ACC112 (cell line): ENCODE measurements at regions not wholly inside any gene's neighbourhood (a gene's known extent, or its start where the extent isn't known, plus 50 kb on each side); places are given as distances from the start of the nearest gene placed in this dataset.

ENCODE experiments used
- H2AFZ ChIP-seq: fragments of 200-600 bp; sonication (generic); one replicate; pipeline ENCODE4 v1.6.0; 2017; ENCODE audit warnings: antibody characterized with exemption, low read length; ENCODE audit not compliant: unreplicated experiment
- H3K27ac ChIP-seq: fragments of 200-600 bp; sonication (generic); 2 replicates; pipeline ENCODE4 v1.5.1; 2014; ENCODE audit warnings: low read depth, mild to moderate bottlenecking, antibody characterized with exemption, low read length, moderate library complexity
- H3K27me3 ChIP-seq: fragments of 200-600 bp; sonication (generic); 2 replicates; pipeline ENCODE4 v1.6.1; 2014; ENCODE audit warnings: mild to moderate bottlenecking, antibody characterized with exemption, low read length, moderate library complexity, mixed read lengths; ENCODE audit not compliant: insufficient read depth
- H3K36me3 ChIP-seq: fragments of 200-600 bp; sonication (generic); 2 replicates; pipeline ENCODE4 v1.6.1; 2016; ENCODE audit warnings: mild to moderate bottlenecking, antibody characterized with exemption, low read length, moderate library complexity, mixed read lengths; ENCODE audit not compliant: insufficient read depth
- H3K4me1 ChIP-seq: fragments of 200-600 bp; sonication (generic); one replicate; pipeline ENCODE4 v1.6.1; 2016; ENCODE audit warnings: low read length, mixed read lengths; ENCODE audit not compliant: insufficient read depth, unreplicated experiment, control insufficient read depth
- H3K4me3 ChIP-seq: fragments of 200-600 bp; sonication (generic); 2 replicates; pipeline ENCODE4 v1.5.1; 2014; ENCODE audit warnings: mild to moderate bottlenecking, low read depth, low read length
- H3K79me2 ChIP-seq: fragments of 200-600 bp; sonication (generic); one replicate; pipeline ENCODE4 v1.6.0; 2016; ENCODE audit warnings: low read length; ENCODE audit not compliant: control insufficient read depth, unreplicated experiment, insufficient read depth

DNA sequence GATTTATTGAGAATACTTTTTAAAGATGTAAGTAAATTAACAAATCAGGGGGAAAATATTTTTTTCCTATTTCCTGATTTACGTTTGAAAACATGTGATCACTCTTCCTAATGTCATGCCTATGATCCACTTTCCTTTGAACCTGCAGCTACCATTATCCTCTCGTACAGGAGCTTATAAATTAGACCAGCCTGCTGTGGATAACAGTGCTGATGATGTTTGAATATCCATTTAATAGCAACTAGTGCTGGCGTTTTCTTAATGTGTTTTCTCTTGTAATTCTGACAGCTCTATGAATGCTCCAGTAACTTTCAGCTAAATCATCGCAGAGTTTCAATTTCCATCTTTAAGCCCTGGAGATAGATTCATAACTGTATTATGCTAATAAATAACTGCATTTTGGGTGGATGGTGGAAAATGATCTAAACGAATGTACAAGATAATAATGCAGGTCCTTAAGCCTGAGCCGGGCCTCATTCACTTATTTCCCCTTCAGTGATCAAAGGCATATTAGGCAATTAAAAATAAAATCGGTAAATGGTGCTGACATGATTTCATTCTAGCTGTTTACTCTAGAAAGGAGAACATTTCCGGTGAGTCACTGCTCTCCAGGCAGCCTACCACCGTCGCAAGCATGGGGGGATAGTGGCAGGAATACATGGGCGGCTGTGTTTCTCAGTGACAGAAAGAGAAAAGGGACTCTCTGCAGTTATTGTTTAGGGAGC lies 58.5 kb upstream of the SLC24A5 start:
- no peaks in the 10 kb centered on the region for H3K4me1 ChIP-seq
- H3K27ac ChIP-seq: no peak overlapping the region
- H3K36me3 ChIP-seq: no peaks in the 10 kb centered on the region
- H3K4me3 ChIP-seq: no peak overlapping the region
- H3K27me3 ChIP-seq: peaks cover 9% of the 10 kb centered on the region; the same call in 1 of the 2 replicates
- no peak overlapping the region for H2AFZ ChIP-seq
- no peaks in the 10 kb centered on the region for H3K79me2 ChIP-seq

GRCh38 chr15:48063411-48063985 lies 57.3 kb upstream of the SLC24A5 start:
- peaks cover 5% of the 10 kb centered on the region; the same call in 1 of the 2 replicates for H3K27me3 ChIP-seq
- H3K79me2 ChIP-seq: no peaks in the 10 kb centered on the region
- no peak overlapping the region for H3K4me3 ChIP-seq
- H3K4me1 ChIP-seq: no peaks in the 10 kb centered on the region
- no peak overlapping the region for H3K27ac ChIP-seq
- H3K36me3 ChIP-seq: no peaks in the 10 kb centered on the region
- H2AFZ ChIP-seq: no peak overlapping the region

DNA sequence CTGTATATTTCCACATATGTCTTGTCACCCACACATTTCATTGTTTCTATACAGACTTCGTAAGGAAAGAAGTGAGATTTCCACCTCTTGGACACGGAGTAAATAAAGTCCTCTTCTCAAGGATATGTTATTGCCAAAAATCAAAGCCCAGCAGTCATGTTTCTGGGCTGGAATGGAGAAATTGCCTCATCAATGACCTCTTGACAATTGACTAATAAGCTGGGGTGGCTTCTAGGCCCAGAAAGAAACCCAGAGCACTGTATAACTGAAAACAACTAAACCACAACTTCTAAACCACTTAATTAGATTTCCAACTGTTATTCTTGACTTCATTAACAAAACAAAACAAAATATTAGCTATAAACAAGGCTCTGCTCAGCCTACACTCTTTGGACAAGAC lies 56.4 kb upstream of the SLC24A5 start:
- Histone ChIP-seq H3K36me3 (no peaks in the 10 kb centered on the region), H3K79me2 (no peaks in the 10 kb centered on the region), H3K27me3 (peaks cover 10% of the 10 kb centered on the region), H2AFZ (no peak overlapping the region), H3K4me1 (no peaks in the 10 kb centered on the region), H3K27ac (no peak overlapping the region), H3K4me3 (no peak overlapping the region)

GRCh38 chr15:48066456-48066855 lies 54.3 kb upstream of the SLC24A5 start:
- Histone ChIP-seq H3K36me3 (no peaks in the 10 kb centered on the region), H3K27me3 (peaks cover 29% of the 10 kb centered on the region), H3K4me3 (no peak overlapping the region), H3K4me1 (no peaks in the 10 kb centered on the region), H3K27ac (no peak overlapping the region), H3K79me2 (no peaks in the 10 kb centered on the region), H2AFZ (no peak overlapping the region)
